HFF-Myc (cell line): ENCODE measurements at regions not wholly inside any gene's neighbourhood (a gene's known extent, or its start where the extent isn't known, plus 50 kb on each side); places are given as distances from the start of the nearest gene placed in this dataset.

Experiments used
- DNase-seq: peaks from one replicate; pipeline ENCODE4 v3.0.0-alpha.2; 2011; ENCODE audit warnings: low read depth; ENCODE audit errors: extremely low read depth
- H3K4me3 ChIP-seq: replicated peaks from 2 replicates; pipeline ENCODE4 v1.5.1; 2011; ENCODE audit warnings: low read depth, mild to moderate bottlenecking, control low read depth, low read length
- TF ChIP-seq, protein P1 (sequence below): IDR thresholded peaks from 2 replicates; pipeline ENCODE4 v1.5.1; 2012; ENCODE audit warnings: mild to moderate bottlenecking, low read depth, low read length, control low read depth; ENCODE audit errors: missing control alignments

GRCh38 chr5:156015137-156015536 is 311.8 kb upstream of the SGCD start:
- no peak overlapping the region for H3K4me3 ChIP-seq
- TF ChIP-seq, protein P1, sequence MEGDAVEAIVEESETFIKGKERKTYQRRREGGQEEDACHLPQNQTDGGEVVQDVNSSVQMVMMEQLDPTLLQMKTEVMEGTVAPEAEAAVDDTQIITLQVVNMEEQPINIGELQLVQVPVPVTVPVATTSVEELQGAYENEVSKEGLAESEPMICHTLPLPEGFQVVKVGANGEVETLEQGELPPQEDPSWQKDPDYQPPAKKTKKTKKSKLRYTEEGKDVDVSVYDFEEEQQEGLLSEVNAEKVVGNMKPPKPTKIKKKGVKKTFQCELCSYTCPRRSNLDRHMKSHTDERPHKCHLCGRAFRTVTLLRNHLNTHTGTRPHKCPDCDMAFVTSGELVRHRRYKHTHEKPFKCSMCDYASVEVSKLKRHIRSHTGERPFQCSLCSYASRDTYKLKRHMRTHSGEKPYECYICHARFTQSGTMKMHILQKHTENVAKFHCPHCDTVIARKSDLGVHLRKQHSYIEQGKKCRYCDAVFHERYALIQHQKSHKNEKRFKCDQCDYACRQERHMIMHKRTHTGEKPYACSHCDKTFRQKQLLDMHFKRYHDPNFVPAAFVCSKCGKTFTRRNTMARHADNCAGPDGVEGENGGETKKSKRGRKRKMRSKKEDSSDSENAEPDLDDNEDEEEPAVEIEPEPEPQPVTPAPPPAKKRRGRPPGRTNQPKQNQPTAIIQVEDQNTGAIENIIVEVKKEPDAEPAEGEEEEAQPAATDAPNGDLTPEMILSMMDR: no peak
- DNase-seq: no peak

GRCh38 chr5:156019130-156019529 is 307.8 kb upstream of the SGCD start:
- DNase-seq: no peak
- TF ChIP-seq, protein P1: no peak
- no peak overlapping the region for H3K4me3 ChIP-seq

GRCh38 chr5:156019571-156020180 is 307.3 kb upstream of the SGCD start:
- no peak for DNase-seq
- TF ChIP-seq, protein P1: no peak
- H3K4me3 ChIP-seq: no peak overlapping the region

DNA sequence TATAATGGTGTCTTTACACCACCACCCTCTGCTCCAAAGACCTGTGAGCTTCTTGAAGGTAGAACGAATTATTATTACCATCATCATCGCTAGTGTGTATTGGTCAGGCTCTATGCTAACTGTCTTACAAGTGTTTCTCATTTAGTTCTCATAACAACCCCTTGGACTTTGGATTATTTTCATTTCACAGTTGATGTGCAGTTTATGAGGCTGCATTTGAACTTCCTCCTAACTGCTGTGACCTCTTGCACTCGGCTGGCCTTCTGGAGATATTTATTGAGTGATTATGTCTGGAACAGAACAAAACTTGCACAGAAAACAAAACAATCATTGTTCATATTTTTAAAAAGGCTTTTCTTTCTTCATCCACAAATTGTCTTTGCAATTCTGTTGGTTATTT is 306.3 kb upstream of the SGCD start:
- TF ChIP-seq, protein P1: no peak
- H3K4me3 ChIP-seq: no peak overlapping the region
- no peak for DNase-seq

- DNase-seq: no peak
- TF ChIP-seq, protein P1: no peak
- H3K4me3 ChIP-seq: no peak overlapping the region
These were observed 305.1 kb upstream of the SGCD start for GRCh38 chr5:156021866-156022265.

DNA sequence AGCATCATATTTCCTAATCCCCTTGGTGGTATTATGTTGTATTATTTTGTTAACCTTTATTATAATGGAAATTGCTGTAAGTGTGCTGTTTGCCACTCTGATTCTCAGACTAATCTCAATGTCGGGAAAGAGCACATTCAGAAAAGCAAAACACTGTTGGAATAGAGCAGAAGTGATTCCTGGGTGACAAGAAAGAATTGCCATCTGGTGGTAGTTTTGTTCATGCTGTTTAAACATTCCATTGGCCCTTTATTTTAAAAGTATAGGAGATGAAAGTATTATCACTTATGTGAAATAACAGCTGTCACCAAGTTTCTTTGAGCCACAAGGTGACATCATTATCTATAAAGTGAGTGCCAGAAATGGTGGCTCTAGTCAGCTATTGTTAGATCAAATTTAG is 301.3 kb upstream of the SGCD start:
- H3K4me3 ChIP-seq: no peak overlapping the region
- TF ChIP-seq, protein P1: no peak
- no peak for DNase-seq

- no peak for DNase-seq
- TF ChIP-seq, protein P1: no peak
These were observed 295.8 kb upstream of the SGCD start for GRCh38 chr5:156031181-156031580.

More at GRCh38 chr5:156031181-156031580, 295.8 kb upstream of the SGCD start:
- H3K4me3 ChIP-seq: no peak overlapping the region
